HepG2 (cell line): ENCODE measurements at regions not wholly inside any gene's neighbourhood (a gene's known extent, or its start where the extent isn't known, plus 50 kb on each side); places are given as distances from the start of the nearest gene placed in this dataset.

ENCODE experiments used
- ATAC-seq: fragments of 200-7000 bp; cut with Tn5 transposase; 3 replicates; pipeline ENCODE4 v1.9.1; 2020; ENCODE audit warnings: mild to moderate bottlenecking, moderate library complexity
- BruUV-seq: library from RNA; stranded (reverse); fragments of 400-500 nt; replicated peaks from 2 replicates; lab custom pipeline; 2021; lab: Mats Ljungman, UMichigan
- CTCF ChIA-PET: fragments of 300-600 bp; formaldehyde crosslinking; extraction: SDS; loops from one replicate; lab custom pipeline; 2021; ENCODE audit warnings: low total read pairs, inconsistent platforms, low intra/inter-chr PET ratio; lab: Yijun Ruan, JAX
- POLR2A ChIA-PET: fragments of 350-600 bp; sonication (Branson Sonifier 250); formaldehyde crosslinking; loops from one replicate; lab custom pipeline; 2020; ENCODE audit warnings: antibody characterized with exemption, inconsistent platforms; lab: Yijun Ruan, JAX
- DNase-seq: peaks from one replicate; pipeline ENCODE4 v3.0.0-alpha.2; 2015; ENCODE audit warnings: low spot score
- FAIRE-seq: peaks from 3 replicates; lab custom pipeline; 2011; peaks lifted over from hg19 to GRCh38; lab: Jason Lieb, UNC
- H2AFZ ChIP-seq: one replicate; pipeline ENCODE4 v1.6.1; 2011; ENCODE audit warnings: low read length, inconsistent platforms
- H3K27ac ChIP-seq: fragments of 300-600 bp; 3 replicates; pipeline ENCODE4 v1.8.0; 2011; ENCODE audit warnings: mixed run types, mild to moderate bottlenecking, mixed read lengths, low read length, inconsistent platforms; ENCODE audit not compliant: insufficient read depth; ENCODE audit errors: extremely low read length
- H3K27me3 ChIP-seq, 2 experiments: fragments of 200-600 bp in 1 of 2; 2 replicates in 1 of 2; 3 replicates in 1 of 2; pipeline versions ENCODE4 v1.6.0 to v1.8.0; 2011; ENCODE audit warnings: low read length in 2 of 2, mild to moderate bottlenecking in 2 of 2, moderate library complexity in 2 of 2, inconsistent platforms in 1 of 2; ENCODE audit not compliant: insufficient read depth in 2 of 2, control insufficient read depth in 1 of 2
- H3K36me3 ChIP-seq, 2 experiments: fragments of 200-600 bp in 1 of 2; replicated peaks in 1 of 2; 2 replicates in 1 of 2; 3 replicates in 1 of 2; pipeline versions ENCODE4 v1.5.1 to v1.8.0; 2011; ENCODE audit warnings: low read length in 2 of 2, inconsistent platforms in 1 of 2; ENCODE audit not compliant: insufficient read depth in 2 of 2, control insufficient read depth in 1 of 2
- H3K4me1 ChIP-seq: 2 replicates; pipeline ENCODE4 v1.5.1; 2012; ENCODE audit warnings: low read length, inconsistent platforms; ENCODE audit not compliant: insufficient read depth
- H3K4me2 ChIP-seq: 2 replicates; pipeline ENCODE4 v1.6.0; 2011; ENCODE audit warnings: low read depth, low read length, inconsistent platforms
- H3K4me3 ChIP-seq, 3 experiments: fragments of 200-600 bp in 1 of 3; sonication (generic), shearing (Covaris generic) in 1 of 3; replicated peaks in 1 of 3; 2 replicates each; pipeline ENCODE4 v1.5.1; 2011 to 2016; ENCODE audit warnings: low read length in 3 of 3, inconsistent platforms in 2 of 3, low read depth in 2 of 3, mild to moderate bottlenecking in 2 of 3, control low read depth in 1 of 3, mixed read lengths in 1 of 3; ENCODE audit not compliant: insufficient read depth in 1 of 3
- H3K79me2 ChIP-seq: one replicate; pipeline ENCODE4 v1.6.1; 2011; ENCODE audit warnings: low read length, inconsistent platforms; ENCODE audit not compliant: insufficient read depth
- H3K9ac ChIP-seq: 2 replicates; pipeline ENCODE4 v1.6.0; 2011; ENCODE audit warnings: mild to moderate bottlenecking, low read depth, low read length, inconsistent platforms; ENCODE audit not compliant: insufficient read depth
- H3K9me3 ChIP-seq: 2 replicates; pipeline ENCODE4 v1.5.1; 2012; ENCODE audit warnings: mild to moderate bottlenecking, low read length
- H4K20me1 ChIP-seq: 2 replicates; pipeline ENCODE4 v1.6.0; 2011; ENCODE audit warnings: inconsistent platforms, mild to moderate bottlenecking, low read length, moderate library complexity; ENCODE audit not compliant: insufficient read depth
- AFF4 ChIP-seq: sonication (generic); formaldehyde crosslinking; IDR thresholded peaks from 2 replicates; pipeline ENCODE4 v1.4.0; 2020; ENCODE audit warnings: missing genetic modification reagents
- JARID2 ChIP-seq: sonication (generic); formaldehyde crosslinking; IDR thresholded peaks from 2 replicates; pipeline ENCODE4 v1.8.1; 2023; ENCODE audit warnings: missing genetic modification reagents, inconsistent platforms; ENCODE audit not compliant: insufficient replicate concordance
- NCOA1 ChIP-seq: sonication (generic); formaldehyde crosslinking; IDR thresholded peaks from 2 replicates; pipeline ENCODE4 v1.9.0; 2021; ENCODE audit warnings: missing genetic modification reagents
- SKIL ChIP-seq: sonication (generic); formaldehyde crosslinking; IDR thresholded peaks from 2 replicates; pipeline ENCODE4 v1.8.0; 2022; ENCODE audit warnings: missing genetic modification reagents, mild to moderate bottlenecking, moderate library complexity, borderline replicate concordance
- SRSF1 ChIP-seq: fragments of 200-400 bp; formaldehyde crosslinking; optimal IDR thresholded peaks from 2 replicates; pipeline ENCODE3; 2017; ENCODE audit warnings: mild to moderate bottlenecking, low read depth, low read length, moderate library complexity
- ZFP37 ChIP-seq: sonication (generic); formaldehyde crosslinking; IDR thresholded peaks from 2 replicates; pipeline ENCODE4 v1.4.0; 2020; ENCODE audit warnings: missing genetic modification reagents, borderline replicate concordance
- ZNF263 ChIP-seq: sonication (generic); formaldehyde crosslinking; IDR thresholded peaks from 2 replicates; pipeline ENCODE4 v1.4.0; 2020; ENCODE audit warnings: missing genetic modification reagents
- ZNF3 ChIP-seq: IDR thresholded peaks from 2 replicates; pipeline ENCODE4 v1.7.0; 2017; ENCODE audit warnings: inconsistent platforms
- ZNF792 ChIP-seq: IDR thresholded peaks from 2 replicates; pipeline ENCODE4 v1.6.1; 2016
- WGBS: methylation state at CpG from one replicate; pipeline ENCODE4 v1.1.6; 2017; ENCODE audit warnings: low lambda C conversion rate; 5-methylcytosine and 5-hydroxymethylcytosine counted together
- in situ Hi-C: cut with HindIII; loops from 2 replicates; pipeline ENCODE4 v1.10.0; 2017; ENCODE audit warnings: low pct_unique_long_range_greater_than_20kb; ENCODE audit not compliant: extremely low pct_ligation_motif_present
- intact Hi-C: fragments of 100-400 bp; cut with micrococcal nuclease; formaldehyde crosslinking; loops from one replicate; pipeline ENCODE4 v1.10.0; 2022; ENCODE audit not compliant: unreplicated experiment

GRCh38 chr21:31564439-31564838, 95.1 kb upstream of the SOD1 start:
- no peaks in the 10 kb centered on the region for H3K79me2 ChIP-seq
- CTCF ChIA-PET, result no interaction called here
- no peak overlapping the region for H3K27ac ChIP-seq
- intact Hi-C loops (no loop called here), in situ Hi-C loops (no loop called here)
- BruUV-seq, result no TSS peak
- POLR2A ChIA-PET, result no interaction called here
- 55% methylated on average over 9 of the region's 9 CpGs for WGBS
- ATAC-seq (no peak), FAIRE-seq (no peak), DNase-seq (no peak)
- no peaks in the 10 kb centered on the region for H3K36me3 ChIP-seq
- H3K9ac ChIP-seq, result no peak overlapping the region
- H3K9me3 ChIP-seq, result no peaks in the 10 kb centered on the region
- H3K4me1 ChIP-seq, result no peaks in the 10 kb centered on the region
- no peak overlapping the region for H3K4me2 ChIP-seq
- H3K4me3 ChIP-seq, result no peak overlapping the region
- no peaks in the 10 kb centered on the region for H4K20me1 ChIP-seq
- peaks cover 2 to 4% of the 10 kb centered on the region in 2 experiments; a peak in 3 of 5 replicates for H3K27me3 ChIP-seq
- TF ChIP-seq SRSF1 (no peak), NCOA1 (CRISPR knock-in tag) (no peak), SKIL (CRISPR knock-in tag) (no peak), ZNF792 (CRISPR knock-in tag) (no peak), AFF4 (no peak), ZNF3 (no peak), ZNF263 (CRISPR knock-in tag) (no peak), JARID2 (CRISPR knock-in tag) (no peak), ZFP37 (no peak)
- H2AFZ ChIP-seq, result no peak overlapping the region
